ENCODE measurements at regions not wholly inside any gene's neighbourhood (a gene's known extent, or its start where the extent isn't known, plus 50 kb on each side); places are given as distances from the start of the nearest gene placed in this dataset.

GRCh38 chr16:17607075-17607509 lies 136.3 kb upstream of the XYLT1 start:
- no peak overlapping the region for H2BK120ac ChIP-seq (ENCODE audit: low read depth, low read length)
- H3K4ac ChIP-seq (ENCODE audit: low read length) = no peak overlapping the region
- WGBS, 2 donors (ENCODE audit: extremely low coverage in 2 of 2, insufficient read length in 2 of 2, insufficient replicate concordance in 1 of 2) = no CpG with 5 or more reads among the region's 4 CpGs
- H3K18ac ChIP-seq (ENCODE audit: low read length) = no peak overlapping the region
- H2BK12ac ChIP-seq (ENCODE audit: low read length) = no peak overlapping the region
- H3K4me3 ChIP-seq (ENCODE audit: low read length in 2 of 2) = no peak overlapping the region
- no peaks in the 10 kb centered on the region for H3K79me1 ChIP-seq (ENCODE audit: low read depth, low read length)
- H2BK15ac ChIP-seq (ENCODE audit: low read length) = no peak overlapping the region
- no peak overlapping the region for H2AFZ ChIP-seq (ENCODE audit: low read length)
- no peak overlapping the region for H2BK5ac ChIP-seq (ENCODE audit: low read length)
- H3K36me3 ChIP-seq (replicated peaks in 1 of 2; ENCODE audit: control insufficient read depth in 2 of 2, insufficient read depth in 2 of 2, low read length in 2 of 2) = no peaks in the 10 kb centered on the region
- no peak overlapping the region for H3K27ac ChIP-seq (replicated peaks; ENCODE audit: low read length)
- no peak overlapping the region for H3K23ac ChIP-seq (ENCODE audit: low read depth, low read length, poor library complexity)
- no peaks in the 10 kb centered on the region for H3K4me1 ChIP-seq (ENCODE audit: control insufficient read depth in 2 of 2, insufficient read depth in 1 of 2, low read depth in 1 of 2, low read length in 2 of 2)
- H3K27me3 ChIP-seq (ENCODE audit: control insufficient read depth in 3 of 3, insufficient read depth in 3 of 3, low read depth in 1 of 3, low read length in 3 of 3) = peaks cover 0 to 4% (median 0%) of the 10 kb centered on the region in 3 experiments
- H3K14ac ChIP-seq (ENCODE audit: low read length) = no peak overlapping the region
- no peak for DNase-seq (ENCODE audit: low spot score)
- H4K91ac ChIP-seq (ENCODE audit: low read depth, low read length, poor library complexity) = no peak overlapping the region
- no peaks in the 10 kb centered on the region for H3K9me3 ChIP-seq (replicated peaks in 1 of 2; ENCODE audit: control insufficient read depth in 2 of 2, insufficient read depth in 1 of 2, low read depth in 1 of 2, low read length in 2 of 2)
- H3K4me2 ChIP-seq (ENCODE audit: insufficient read depth, low read length, poor library complexity, severe bottlenecking) = no peak overlapping the region
- H3K9ac ChIP-seq (ENCODE audit: low read depth, low read length, poor library complexity) = no peak overlapping the region
- no peak overlapping the region for H4K8ac ChIP-seq (ENCODE audit: low read depth, low read length)
- H2AK5ac ChIP-seq (ENCODE audit: low read depth, low read length) = no peak overlapping the region

DNA sequence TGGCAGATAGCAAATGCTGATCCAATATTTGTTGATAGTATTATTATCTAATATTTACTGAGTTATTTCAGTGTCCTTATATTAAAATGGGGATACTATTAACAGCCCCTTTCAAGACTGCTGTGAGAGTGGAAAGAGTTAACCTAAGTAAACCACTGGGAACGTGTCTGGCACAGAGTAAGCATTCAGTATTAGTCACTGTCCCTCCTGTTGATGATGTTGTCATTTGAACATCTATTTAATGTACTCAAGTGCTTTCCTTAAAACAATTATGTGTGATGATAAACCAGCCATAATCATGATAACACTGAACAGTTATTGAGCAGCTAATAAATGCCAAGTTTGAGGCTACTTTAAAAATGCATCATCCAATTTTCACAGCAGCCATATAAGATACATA lies 135.7 kb upstream of the XYLT1 start:
- no peak overlapping the region for H2AK5ac ChIP-seq (ENCODE audit: low read depth, low read length)
- no peak overlapping the region for H3K14ac ChIP-seq (ENCODE audit: low read length)
- H3K9me3 ChIP-seq (replicated peaks in 1 of 2; ENCODE audit: control insufficient read depth in 2 of 2, insufficient read depth in 1 of 2, low read depth in 1 of 2, low read length in 2 of 2) = no peaks in the 10 kb centered on the region
- no peak overlapping the region for H3K4me3 ChIP-seq (ENCODE audit: low read length in 2 of 2)
- H2AFZ ChIP-seq (ENCODE audit: low read length) = no peak overlapping the region
- H3K4ac ChIP-seq (ENCODE audit: low read length) = no peak overlapping the region
- no peak overlapping the region for H4K91ac ChIP-seq (ENCODE audit: low read depth, low read length, poor library complexity)
- H2BK15ac ChIP-seq (ENCODE audit: low read length) = no peak overlapping the region
- H2BK5ac ChIP-seq (ENCODE audit: low read length) = no peak overlapping the region
- no peak overlapping the region for H3K4me2 ChIP-seq (ENCODE audit: insufficient read depth, low read length, poor library complexity, severe bottlenecking)
- no peak overlapping the region for H3K18ac ChIP-seq (ENCODE audit: low read length)
- no CpG with 5 or more reads among the region's 1 CpG for WGBS, 2 donors (ENCODE audit: extremely low coverage in 2 of 2, insufficient read length in 2 of 2, insufficient replicate concordance in 1 of 2)
- peaks cover 0 to 4% (median 0%) of the 10 kb centered on the region in 3 experiments for H3K27me3 ChIP-seq (ENCODE audit: control insufficient read depth in 3 of 3, insufficient read depth in 3 of 3, low read depth in 1 of 3, low read length in 3 of 3)
- H3K79me1 ChIP-seq (ENCODE audit: low read depth, low read length) = no peaks in the 10 kb centered on the region
- H4K8ac ChIP-seq (ENCODE audit: low read depth, low read length) = no peak overlapping the region
- H3K36me3 ChIP-seq (replicated peaks in 1 of 2; ENCODE audit: control insufficient read depth in 2 of 2, insufficient read depth in 2 of 2, low read length in 2 of 2) = no peaks in the 10 kb centered on the region
- DNase-seq (ENCODE audit: low spot score) = no peak
- H3K9ac ChIP-seq (ENCODE audit: low read depth, low read length, poor library complexity) = no peak overlapping the region
- no peak overlapping the region for H3K23ac ChIP-seq (ENCODE audit: low read depth, low read length, poor library complexity)
- H3K27ac ChIP-seq (replicated peaks; ENCODE audit: low read length) = no peak overlapping the region
- H3K4me1 ChIP-seq (ENCODE audit: control insufficient read depth in 2 of 2, insufficient read depth in 1 of 2, low read depth in 1 of 2, low read length in 2 of 2) = no peaks in the 10 kb centered on the region
- no peak overlapping the region for H2BK12ac ChIP-seq (ENCODE audit: low read length)
- H2BK120ac ChIP-seq (ENCODE audit: low read depth, low read length) = no peak overlapping the region

- H3K36me3 ChIP-seq (replicated peaks in 1 of 2; ENCODE audit: control insufficient read depth in 2 of 2, insufficient read depth in 2 of 2, low read length in 2 of 2) = no peaks in the 10 kb centered on the region
- WGBS, 2 donors (ENCODE audit: extremely low coverage in 2 of 2, insufficient read length in 2 of 2, insufficient replicate concordance in 1 of 2) = no CpG with 5 or more reads among the region's 4 CpGs
- H3K27ac ChIP-seq (replicated peaks; ENCODE audit: low read length) = no peak overlapping the region
- no peaks in the 10 kb centered on the region for H3K9me3 ChIP-seq (replicated peaks in 1 of 2; ENCODE audit: control insufficient read depth in 2 of 2, insufficient read depth in 1 of 2, low read depth in 1 of 2, low read length in 2 of 2)
- H3K23ac ChIP-seq (ENCODE audit: low read depth, low read length, poor library complexity) = no peak overlapping the region
- H2BK5ac ChIP-seq (ENCODE audit: low read length) = no peak overlapping the region
- H3K4me2 ChIP-seq (ENCODE audit: insufficient read depth, low read length, poor library complexity, severe bottlenecking) = no peak overlapping the region
- H3K4ac ChIP-seq (ENCODE audit: low read length) = no peak overlapping the region
- H4K91ac ChIP-seq (ENCODE audit: low read depth, low read length, poor library complexity) = no peak overlapping the region
- H2BK12ac ChIP-seq (ENCODE audit: low read length) = no peak overlapping the region
- no peak overlapping the region for H2BK15ac ChIP-seq (ENCODE audit: low read length)
- no peak overlapping the region for H3K4me3 ChIP-seq (ENCODE audit: low read length in 2 of 2)
- no peaks in the 10 kb centered on the region for H3K79me1 ChIP-seq (ENCODE audit: low read depth, low read length)
- no peak overlapping the region for H2AFZ ChIP-seq (ENCODE audit: low read length)
- DNase-seq (ENCODE audit: low spot score) = no peak
- no peak overlapping the region for H2AK5ac ChIP-seq (ENCODE audit: low read depth, low read length)
- H3K18ac ChIP-seq (ENCODE audit: low read length) = no peak overlapping the region
- H3K14ac ChIP-seq (ENCODE audit: low read length) = no peak overlapping the region
- no peak overlapping the region for H2BK120ac ChIP-seq (ENCODE audit: low read depth, low read length)
- H3K9ac ChIP-seq (ENCODE audit: low read depth, low read length, poor library complexity) = no peak overlapping the region
- peaks cover 0 to 4% (median 0%) of the 10 kb centered on the region in 3 experiments for H3K27me3 ChIP-seq (ENCODE audit: control insufficient read depth in 3 of 3, insufficient read depth in 3 of 3, low read depth in 1 of 3, low read length in 3 of 3)
- H4K8ac ChIP-seq (ENCODE audit: low read depth, low read length) = no peak overlapping the region
- no peaks in the 10 kb centered on the region for H3K4me1 ChIP-seq (ENCODE audit: control insufficient read depth in 2 of 2, insufficient read depth in 1 of 2, low read depth in 1 of 2, low read length in 2 of 2)
Observed at GRCh38 chr16:17605784-17606183, 135.0 kb upstream of the XYLT1 start.

DNA sequence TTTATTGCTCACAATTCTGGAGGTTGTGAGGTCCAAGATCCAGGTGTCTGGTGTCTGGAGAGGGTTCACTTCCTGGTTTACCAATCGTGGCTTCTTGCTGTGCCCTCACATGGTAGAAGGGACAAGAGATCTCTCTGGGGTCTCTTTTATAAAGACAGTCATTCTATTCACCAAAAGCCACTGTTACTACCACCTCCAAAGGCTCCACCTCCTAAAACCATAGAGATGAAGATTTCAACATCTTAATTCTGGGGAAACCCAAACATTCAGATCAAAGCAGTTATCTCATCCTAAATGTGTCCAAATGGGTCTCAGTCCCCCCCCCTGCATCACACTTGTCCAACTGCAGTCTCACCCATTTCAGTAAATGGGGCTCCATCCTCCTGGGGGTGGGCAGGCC lies 132.9 kb upstream of the XYLT1 start:
- Histone ChIP-seq H3K9ac (ENCODE audit: low read depth, low read length, poor library complexity) (no peak overlapping the region), H3K27ac (replicated peaks; ENCODE audit: low read length) (no peak overlapping the region), H3K4me1 (ENCODE audit: control insufficient read depth in 2 of 2, insufficient read depth in 1 of 2, low read depth in 1 of 2, low read length in 2 of 2) (no peaks in the 10 kb centered on the region), H3K18ac (ENCODE audit: low read length) (no peak overlapping the region), H3K27me3 (ENCODE audit: control insufficient read depth in 3 of 3, insufficient read depth in 3 of 3, low read depth in 1 of 3, low read length in 3 of 3) (no peaks in the 10 kb centered on the region), H3K9me3 (replicated peaks in 1 of 2; ENCODE audit: control insufficient read depth in 2 of 2, insufficient read depth in 1 of 2, low read depth in 1 of 2, low read length in 2 of 2) (peaks cover 0 to 2% of the 10 kb centered on the region in 2 donors), H2AFZ (ENCODE audit: low read length) (no peak overlapping the region), H3K36me3 (replicated peaks in 1 of 2; ENCODE audit: control insufficient read depth in 2 of 2, insufficient read depth in 2 of 2, low read length in 2 of 2) (no peaks in the 10 kb centered on the region), H3K4ac (ENCODE audit: low read length) (no peak overlapping the region), H3K79me1 (ENCODE audit: low read depth, low read length) (no peaks in the 10 kb centered on the region), H2BK120ac (ENCODE audit: low read depth, low read length) (no peak overlapping the region), H4K91ac (ENCODE audit: low read depth, low read length, poor library complexity) (no peak overlapping the region), H3K4me2 (ENCODE audit: insufficient read depth, low read length, poor library complexity, severe bottlenecking) (no peak overlapping the region), H2BK15ac (ENCODE audit: low read length) (no peak overlapping the region), H3K14ac (ENCODE audit: low read length) (no peak overlapping the region), H3K23ac (ENCODE audit: low read depth, low read length, poor library complexity) (no peak overlapping the region), H2AK5ac (ENCODE audit: low read depth, low read length) (no peak overlapping the region), H2BK12ac (ENCODE audit: low read length) (no peak overlapping the region), H3K4me3 (ENCODE audit: low read length in 2 of 2) (no peak overlapping the region), H2BK5ac (ENCODE audit: low read length) (no peak overlapping the region), H4K8ac (ENCODE audit: low read depth, low read length) (no peak overlapping the region)
- no CpG with 5 or more reads among the region's 1 CpG for WGBS, 2 donors (ENCODE audit: extremely low coverage in 2 of 2, insufficient read length in 2 of 2, insufficient replicate concordance in 1 of 2)
- no peak for DNase-seq (ENCODE audit: low spot score)

Data from neuronal stem cell (in vitro differentiated cells).